Common myeloid progenitor, CD34-positive (primary cell): ENCODE measurements at regions not wholly inside any gene's neighbourhood (a gene's known extent, or its start where the extent isn't known, plus 50 kb on each side); places are given as distances from the start of the nearest gene placed in this dataset.

Source experiments
- CTCF ChIA-PET: fragments of 350-600 bp; sonication (Branson Sonifier 250); formaldehyde crosslinking; loops from one replicate; lab custom pipeline; 2021; ENCODE audit warnings: antibody characterized with exemption; lab: Charles Lee
- POLR2A ChIA-PET: fragments of 350-600 bp; sonication (Branson Sonifier 250); formaldehyde crosslinking; loops from one replicate; lab custom pipeline; 2021; ENCODE audit warnings: antibody characterized with exemption; lab: Charles Lee
- DNase-seq, 3 donors: peaks; one replicate each; pipeline versions ENCODE4 v3.0.0 to v3.0.0-alpha.2; 2013
- H3K27ac ChIP-seq, 2 experiments: 1 replicate in 1 of 2; 2 replicates in 1 of 2; pipeline ENCODE4 v1.7.0; 2013; ENCODE audit warnings: inconsistent platforms in 2 of 2, low read length in 2 of 2, mild to moderate bottlenecking in 2 of 2, low read depth in 1 of 2, moderate library complexity in 1 of 2; ENCODE audit not compliant: severe bottlenecking in 2 of 2, insufficient read depth in 1 of 2, poor library complexity in 1 of 2
- H3K27me3 ChIP-seq, 5 experiments: replicated peaks in 2 of 5; 1 replicate in 3 of 5; 2 replicates in 2 of 5; pipeline versions ENCODE4 v1.6.1 to v1.7.0; 2013; ENCODE audit warnings: low read length in 4 of 5, mild to moderate bottlenecking in 2 of 5, moderate library complexity in 2 of 5, inconsistent platforms in 1 of 5; ENCODE audit not compliant: insufficient read depth in 5 of 5, control insufficient read depth in 4 of 5
- H3K36me3 ChIP-seq, 4 experiments: 1 replicate in 2 of 4; 2 replicates in 2 of 4; pipeline versions ENCODE4 v1.6.1 to v1.7.0; 2013; ENCODE audit warnings: low read length in 3 of 4, control low read depth in 1 of 4, mild to moderate bottlenecking in 1 of 4; ENCODE audit not compliant: control insufficient read depth in 4 of 4, insufficient read depth in 4 of 4
- H3K4me1 ChIP-seq, 4 experiments: 1 replicate in 3 of 4; 2 replicates in 1 of 4; pipeline versions ENCODE4 v1.6.1 to v1.7.1; 2013; ENCODE audit warnings: low read length in 3 of 4, mild to moderate bottlenecking in 3 of 4, control low read depth in 1 of 4, inconsistent platforms in 1 of 4, moderate library complexity in 1 of 4; ENCODE audit not compliant: control insufficient read depth in 4 of 4, insufficient read depth in 4 of 4; ENCODE audit errors: control extremely low read depth in 1 of 4
- H3K4me3 ChIP-seq, 7 experiments: 1 replicate in 4 of 7; 2 replicates in 3 of 7; pipeline versions ENCODE4 v1.5.1 to v1.7.0; 2013; ENCODE audit warnings: mild to moderate bottlenecking in 7 of 7, low read length in 6 of 7, moderate library complexity in 6 of 7, inconsistent platforms in 2 of 7, low read depth in 2 of 7, control low read depth in 1 of 7; ENCODE audit not compliant: insufficient read depth in 4 of 7, control insufficient read depth in 1 of 7; ENCODE audit errors: extremely low read depth in 1 of 7
- H3K9me3 ChIP-seq, 5 experiments: 1 replicate in 4 of 5; 2 replicates in 1 of 5; pipeline versions ENCODE4 v1.6.1 to v1.7.1; 2013; ENCODE audit warnings: low read length in 4 of 5, mild to moderate bottlenecking in 2 of 5, inconsistent platforms in 1 of 5, low read depth in 1 of 5, moderate library complexity in 1 of 5; ENCODE audit not compliant: control insufficient read depth in 4 of 5, insufficient read depth in 2 of 5; ENCODE audit errors: control extremely low read depth in 1 of 5
- WGBS: methylation state at CpG from one replicate; pipeline ENCODE4 v1.1.5; 2013; ENCODE audit not compliant: insufficient coverage; 5-methylcytosine and 5-hydroxymethylcytosine counted together

- Histone ChIP-seq H3K4me3 (no peak overlapping the region), H3K4me1 (no peaks in the 10 kb centered on the region), H3K9me3 (peaks cover 0 to 2% (median 0%) of the 10 kb centered on the region in 5 experiments), H3K27me3 (peaks cover 4 to 28% (median 12%) of the 10 kb centered on the region in 5 experiments), H3K27ac (no peak overlapping the region), H3K36me3 (no peaks in the 10 kb centered on the region)
- WGBS, result no CpG with 5 or more reads among the region's 2 CpGs
- ChIA-PET POLR2A (no interaction called here), CTCF (no interaction called here)
- DNase-seq, result no peak
Measured at GRCh38 chr15:95758851-95759250, 571.6 kb upstream of the NR2F2 start.

DNA sequence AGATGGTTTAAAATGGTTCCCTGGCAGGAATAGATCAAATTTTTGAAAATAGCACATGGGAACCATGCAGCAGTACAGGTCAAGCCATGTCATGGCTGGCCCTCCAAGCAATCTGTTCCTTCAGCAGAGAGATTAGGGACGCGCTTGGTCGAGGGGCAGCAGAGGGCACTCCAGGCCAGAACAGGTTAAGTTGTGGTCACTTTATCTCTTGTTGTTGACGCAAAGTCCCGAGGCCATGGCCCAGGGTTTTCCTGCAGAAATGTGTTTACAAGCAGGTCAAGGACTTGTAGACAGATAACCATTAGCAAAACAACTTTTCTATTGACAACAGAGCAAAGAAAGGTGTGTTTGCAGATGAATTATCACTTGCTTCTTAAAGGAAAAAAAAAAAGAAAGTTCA is 570.0 kb upstream of the NR2F2 start:
- ChIA-PET POLR2A (no interaction called here), CTCF (interaction anchor here (0.6 kb wide), 1 partner anchor 579 kb away, joined by 3 read pairs; no protein-coding TSS in a partner anchor)
- DNase-seq, result peak in 2 of 3 donors; percentile 1 to 2
- H3K4me3 ChIP-seq, result no peak overlapping the region
- H3K9me3 ChIP-seq, result peaks cover 0 to 1% (median 0%) of the 10 kb centered on the region in 5 experiments
- H3K27me3 ChIP-seq, result peaks cover 4 to 29% (median 14%) of the 10 kb centered on the region in 5 experiments
- WGBS, result 29% methylated on average over 5 of the region's 5 CpGs
- H3K4me1 ChIP-seq, result no peaks in the 10 kb centered on the region
- no peaks in the 10 kb centered on the region for H3K36me3 ChIP-seq
- H3K27ac ChIP-seq, result no peak overlapping the region

GRCh38 chr15:95761501-95762165 is 568.9 kb upstream of the NR2F2 start:
- Histone ChIP-seq H3K27ac (no peak overlapping the region), H3K27me3 (peaks cover 4 to 28% (median 14%) of the 10 kb centered on the region in 5 experiments), H3K36me3 (no peaks in the 10 kb centered on the region), H3K4me1 (no peaks in the 10 kb centered on the region), H3K4me3 (no peak overlapping the region), H3K9me3 (peaks cover 0 to 1% (median 0%) of the 10 kb centered on the region in 5 experiments)
- WGBS, result 72% methylated on average over 7 of the region's 9 CpGs
- ChIA-PET POLR2A (no interaction called here), CTCF (interaction anchor here (1.2 kb wide), 1 partner anchor 27 kb away, joined by 3 read pairs; no protein-coding TSS in a partner anchor)
- no peak for DNase-seq

DNA sequence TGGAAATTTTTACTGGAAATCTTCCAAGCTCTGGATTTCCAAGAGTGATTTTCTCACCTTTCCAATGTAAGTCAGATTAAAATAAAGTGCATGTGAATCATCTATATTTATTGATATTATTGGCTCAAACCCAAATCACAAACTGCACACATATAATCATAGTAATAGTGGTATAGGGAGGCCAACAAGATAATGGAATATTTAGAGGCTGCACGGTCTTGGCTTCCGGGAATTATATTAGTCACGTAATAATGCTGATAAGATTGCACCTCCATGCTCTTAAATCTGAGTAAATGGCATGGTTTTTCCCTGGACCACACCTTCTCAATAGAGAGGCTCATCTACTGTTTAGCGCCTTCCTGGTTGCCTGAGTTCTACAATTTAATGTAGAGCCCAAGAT is 567.1 kb upstream of the NR2F2 start:
- no peak for DNase-seq
- CTCF ChIA-PET, result no interaction called here
- H3K36me3 ChIP-seq, result no peaks in the 10 kb centered on the region
- no peak overlapping the region for H3K4me3 ChIP-seq
- H3K27me3 ChIP-seq, result peaks cover 4 to 27% (median 10%) of the 10 kb centered on the region in 5 experiments
- no peaks in the 10 kb centered on the region for H3K4me1 ChIP-seq
- H3K27ac ChIP-seq, result no peak overlapping the region
- POLR2A ChIA-PET, result no interaction called here
- WGBS, result 100% methylated on average over 2 of the region's 4 CpGs
- H3K9me3 ChIP-seq, result peaks cover 0 to 1% (median 0%) of the 10 kb centered on the region in 5 experiments

- Histone ChIP-seq H3K9me3 (peaks cover 0 to 1% (median 0%) of the 10 kb centered on the region in 5 experiments), H3K36me3 (no peaks in the 10 kb centered on the region), H3K4me3 (no peak overlapping the region), H3K27me3 (peaks cover 3 to 27% (median 11%) of the 10 kb centered on the region in 5 experiments), H3K27ac (no peak overlapping the region), H3K4me1 (no peaks in the 10 kb centered on the region)
- WGBS, result no CpG with 5 or more reads among the region's 2 CpGs
- POLR2A ChIA-PET, result no interaction called here
- DNase-seq, result no peak
- CTCF ChIA-PET, result no interaction called here
Measured at GRCh38 chr15:95765161-95765560, 565.3 kb upstream of the NR2F2 start.

- Histone ChIP-seq H3K36me3 (no peaks in the 10 kb centered on the region), H3K9me3 (peaks cover 0 to under 1% (median 0%) of the 10 kb centered on the region in 5 experiments), H3K4me1 (no peaks in the 10 kb centered on the region), H3K27me3 (peaks cover 2 to 10% (median 4%) of the 10 kb centered on the region in 5 experiments), H3K4me3 (no peak overlapping the region), H3K27ac (no peak overlapping the region)
- CTCF ChIA-PET, result no interaction called here
- POLR2A ChIA-PET, result no interaction called here
- DNase-seq, result no peak
Measured at GRCh38 chr15:95770196-95770595, 560.3 kb upstream of the NR2F2 start.

- WGBS, result 100% methylated on average over 1 of the region's 3 CpGs
- H3K27ac ChIP-seq, result no peak overlapping the region
- H3K27me3 ChIP-seq, result peaks cover 2 to 8% (median 4%) of the 10 kb centered on the region in 5 experiments
- no peaks in the 10 kb centered on the region for H3K4me1 ChIP-seq
- POLR2A ChIA-PET, result no interaction called here
- no peaks in the 10 kb centered on the region for H3K36me3 ChIP-seq
- no peak for DNase-seq
- H3K4me3 ChIP-seq, result no peak overlapping the region
- H3K9me3 ChIP-seq, result no peaks in the 10 kb centered on the region
- CTCF ChIA-PET, result no interaction called here
Measured at GRCh38 chr15:95772982-95773381, 557.5 kb upstream of the NR2F2 start.
